ENCODE measurements at regions not wholly inside any gene's neighbourhood (a gene's known extent, or its start where the extent isn't known, plus 50 kb on each side); places are given as distances from the start of the nearest gene placed in this dataset.

- in situ Hi-C loops (cut with HindIII; ENCODE audit: low sequenced_read_pairs) = loop anchor here (25.0 kb wide), 1 partner anchor 1763 kb away; no protein-coding TSS in a partner anchor
These were observed 605.2 kb downstream of the KCNJ2 start for GRCh38 chr17:70774339-70775117.

GRCh38 chr17:70775679-70776078 lies 606.3 kb downstream of the KCNJ2 start:
- in situ Hi-C loops (cut with HindIII; ENCODE audit: low sequenced_read_pairs) = no loop called here

- in situ Hi-C loops (cut with HindIII; ENCODE audit: low sequenced_read_pairs) = no loop called here
These were observed 607.1 kb downstream of the KCNJ2 start for GRCh38 chr17:70776441-70776840.

GRCh38 chr17:70780031-70780430 lies 610.7 kb downstream of the KCNJ2 start:
- in situ Hi-C loops (cut with HindIII; ENCODE audit: low sequenced_read_pairs) = no loop called here

GRCh38 chr17:70786081-70786480 lies 616.7 kb downstream of the KCNJ2 start:
- in situ Hi-C loops (cut with HindIII; ENCODE audit: low sequenced_read_pairs) = no loop called here

GRCh38 chr17:70787721-70788300 lies 618.5 kb downstream of the KCNJ2 start:
- in situ Hi-C loops (cut with HindIII; ENCODE audit: low sequenced_read_pairs) = no loop called here

GRCh38 chr17:70791748-70792443 lies 622.6 kb downstream of the KCNJ2 start:
- in situ Hi-C loops (cut with HindIII; ENCODE audit: low sequenced_read_pairs) = no loop called here

- in situ Hi-C loops (cut with HindIII; ENCODE audit: low sequenced_read_pairs) = no loop called here
These were observed 625.4 kb downstream of the KCNJ2 start for GRCh38 chr17:70794738-70795137.

- in situ Hi-C loops (cut with HindIII; ENCODE audit: low sequenced_read_pairs) = no loop called here
These were observed 626.3 kb downstream of the KCNJ2 start for GRCh38 chr17:70795620-70796019.

GRCh38 chr17:70796757-70797156 lies 627.4 kb downstream of the KCNJ2 start:
- in situ Hi-C loops (cut with HindIII; ENCODE audit: low sequenced_read_pairs) = no loop called here

GRCh38 chr17:70797166-70797565 lies 627.8 kb downstream of the KCNJ2 start:
- in situ Hi-C loops (cut with HindIII; ENCODE audit: low sequenced_read_pairs) = no loop called here

GRCh38 chr17:70804161-70804560 lies 634.8 kb downstream of the KCNJ2 start:
- in situ Hi-C loops (cut with HindIII; ENCODE audit: low sequenced_read_pairs) = no loop called here

- in situ Hi-C loops (cut with HindIII; ENCODE audit: low sequenced_read_pairs) = no loop called here
These were observed 639.3 kb downstream of the KCNJ2 start for GRCh38 chr17:70808596-70808995.

GRCh38 chr17:70810609-70811008 lies 641.3 kb downstream of the KCNJ2 start:
- in situ Hi-C loops (cut with HindIII; ENCODE audit: low sequenced_read_pairs) = no loop called here

- in situ Hi-C loops (cut with HindIII; ENCODE audit: low sequenced_read_pairs) = no loop called here
These were observed 644.1 kb downstream of the KCNJ2 start for GRCh38 chr17:70813355-70813930.

- in situ Hi-C loops (cut with HindIII; ENCODE audit: low sequenced_read_pairs) = no loop called here
These were observed 649.9 kb downstream of the KCNJ2 start for GRCh38 chr17:70819183-70819582.

GRCh38 chr17:70820276-70820675 lies 650.9 kb downstream of the KCNJ2 start:
- in situ Hi-C loops (cut with HindIII; ENCODE audit: low sequenced_read_pairs) = no loop called here

GRCh38 chr17:70825321-70826125 lies 656.2 kb downstream of the KCNJ2 start:
- in situ Hi-C loops (cut with HindIII; ENCODE audit: low sequenced_read_pairs) = no loop called here

GRCh38 chr17:70829876-70830275 lies 660.5 kb downstream of the KCNJ2 start:
- in situ Hi-C loops (cut with HindIII; ENCODE audit: low sequenced_read_pairs) = no loop called here

- in situ Hi-C loops (cut with HindIII; ENCODE audit: low sequenced_read_pairs) = no loop called here
These were observed 664.7 kb downstream of the KCNJ2 start for GRCh38 chr17:70834039-70834438.

GRCh38 chr17:70848785-70849184 lies 679.5 kb downstream of the KCNJ2 start:
- in situ Hi-C loops (cut with HindIII; ENCODE audit: low sequenced_read_pairs) = no loop called here

Data from DLD1 (cell line).